Spleen (tissue), 11 donors: ENCODE measurements at regions not wholly inside any gene's neighbourhood (a gene's known extent, or its start where the extent isn't known, plus 50 kb on each side); places are given as distances from the start of the nearest gene placed in this dataset.
"Not testable (repeated sequence)": the region's sequence is repeated elsewhere in the genome, so short reads cannot be mapped to it uniquely, and the experiment has no call there.

Experiments
- DNase-seq: peaks from one replicate; pipeline ENCODE4 v3.0.0-alpha.2; 2020
- H3K27ac ChIP-seq, 8 donors: fragments of 200-600 bp; sonication (generic) in 7 of 8; 1 replicate in 4 of 8; 2 replicates in 4 of 8; pipeline versions ENCODE4 v1.5.0 to v1.8.0; 2016 to 2021; ENCODE audit warnings: inconsistent platforms in 4 of 8, mild to moderate bottlenecking in 4 of 8, moderate library complexity in 1 of 8
- H3K27me3 ChIP-seq, 7 donors: fragments of 200-600 bp; sonication (generic) in 6 of 7; replicated peaks in 1 of 7; 1 replicate in 4 of 7; 2 replicates in 3 of 7; pipeline versions ENCODE4 v1.5.0 to v1.8.0; 2016 to 2021; ENCODE audit warnings: inconsistent platforms in 3 of 7, mild to moderate bottlenecking in 1 of 7
- H3K36me3 ChIP-seq, 6 donors: fragments of 200-600 bp; sonication (generic) in 5 of 6; 1 replicate in 4 of 6; 2 replicates in 2 of 6; pipeline versions ENCODE4 v1.5.0 to v1.8.0; 2016 to 2021; ENCODE audit warnings: inconsistent platforms in 2 of 6
- H3K4me1 ChIP-seq, 6 donors: fragments of 200-600 bp; sonication (generic) in 5 of 6; 1 replicate in 3 of 6; 2 replicates in 3 of 6; pipeline versions ENCODE4 v1.5.0 to v1.8.0; 2016 to 2021; ENCODE audit warnings: inconsistent platforms in 3 of 6
- H3K4me3 ChIP-seq, 8 donors: fragments of 200-600 bp; sonication (generic) in 7 of 8; 1 replicate in 4 of 8; 2 replicates in 4 of 8; pipeline versions ENCODE4 v1.5.0 to v1.8.0; 2016 to 2021; ENCODE audit warnings: inconsistent platforms in 4 of 8, mild to moderate bottlenecking in 4 of 8, moderate library complexity in 2 of 8
- H3K9me3 ChIP-seq, 8 donors: fragments of 200-600 bp; sonication (generic) in 7 of 8; 1 replicate in 4 of 8; 2 replicates in 4 of 8; pipeline versions ENCODE4 v1.5.0 to v1.8.0; 2016 to 2021; ENCODE audit warnings: inconsistent platforms in 4 of 8
- POLR2A ChIP-seq, 3 donors: fragments of 450-650 bp; IDR thresholded peaks; one replicate each; pipeline ENCODE4 v1.5.1; 2017; ENCODE audit warnings: antibody characterized with exemption in 3 of 3, mild to moderate bottlenecking in 1 of 3
- POLR2AphosphoS5 ChIP-seq, 3 donors: sonication (generic); formaldehyde crosslinking; IDR thresholded peaks; one replicate each; pipeline ENCODE4 v1.5.1; 2017; ENCODE audit warnings: antibody characterized with exemption in 3 of 3
- WGBS, 5 donors: extraction: QIAGEN DNeasy Blood & Tissue Kit in 3 of 5; methylation state at CpG; one replicate each; pipeline versions ENCODE4 v1.1.5 to v1.1.7; 2013 to 2018; 5-methylcytosine and 5-hydroxymethylcytosine counted together
- intact Hi-C: fragments of 100-400 bp; cut with DNase I; formaldehyde crosslinking; loops from one replicate; pipeline ENCODE4 v1.15.0; 2023; ENCODE audit warnings: low total_unique reads
- TF ChIP-seq, protein P1 (sequence below), 11 experiments: fragments of 200-600 bp in 7 of 11; fragments of 450-650 bp in 4 of 11; sonication (generic) in 4 of 11; IDR thresholded peaks in 8 of 11; conservative IDR thresholded peaks in 3 of 11; 1 replicate in 7 of 11; 2 replicates in 4 of 11; pipeline versions ENCODE4 v1.4.0 to v1.8.0; 2016 to 2021; ENCODE audit warnings: antibody characterized with exemption in 11 of 11, inconsistent platforms in 4 of 11, mild to moderate bottlenecking in 1 of 11
- donor health status: healthy with polysubstance abuse.
- donor health status: DM: no; HTN: no; CAD: no; lungs with moderate emphysema.
- donor health status: DM: no; HTN: no; CAD: no.
- donor health status: Bipolar disorder and iron deficiency.
- donor health status: healthy.
- donor health status: DM: no; HTN: no; CAD: no.
- donor health status: DM: yes; HTN: yes; CAD: no.

DNA sequence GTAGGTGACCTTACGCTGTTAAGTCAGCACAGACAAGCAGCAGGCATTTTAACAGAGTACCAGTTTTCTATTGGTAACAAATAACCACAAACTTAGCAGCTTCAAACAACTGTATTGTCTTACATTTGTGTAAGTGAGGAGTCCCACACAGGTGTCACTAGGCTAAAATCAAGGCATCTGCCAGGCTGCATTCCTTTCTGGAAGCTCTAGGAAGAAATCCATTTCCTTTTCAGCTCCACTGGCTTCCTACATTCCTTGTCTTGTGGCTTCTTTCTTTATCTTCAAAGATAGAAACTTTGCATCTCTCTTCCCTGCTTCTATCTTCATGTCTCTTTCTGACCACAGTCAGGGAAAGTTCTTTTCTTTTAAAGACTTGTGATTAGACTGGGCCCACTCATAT is 139.9 kb downstream of the TMEM144 start:
- Histone ChIP-seq H3K27me3 (no peaks in the 10 kb centered on the region), H3K27ac (no peak overlapping the region), H3K4me1 (no peaks in the 10 kb centered on the region), H3K36me3 (no peaks in the 10 kb centered on the region), H3K4me3 (no peak overlapping the region), H3K9me3 (no peaks in the 10 kb centered on the region)
- intact Hi-C loops: no loop called here
- WGBS, 5 donors: 82 to 96% (median 86%) methylated on average over 1 of the region's 1 CpG
- DNase-seq: no peak
- TF ChIP-seq, protein P1, sequence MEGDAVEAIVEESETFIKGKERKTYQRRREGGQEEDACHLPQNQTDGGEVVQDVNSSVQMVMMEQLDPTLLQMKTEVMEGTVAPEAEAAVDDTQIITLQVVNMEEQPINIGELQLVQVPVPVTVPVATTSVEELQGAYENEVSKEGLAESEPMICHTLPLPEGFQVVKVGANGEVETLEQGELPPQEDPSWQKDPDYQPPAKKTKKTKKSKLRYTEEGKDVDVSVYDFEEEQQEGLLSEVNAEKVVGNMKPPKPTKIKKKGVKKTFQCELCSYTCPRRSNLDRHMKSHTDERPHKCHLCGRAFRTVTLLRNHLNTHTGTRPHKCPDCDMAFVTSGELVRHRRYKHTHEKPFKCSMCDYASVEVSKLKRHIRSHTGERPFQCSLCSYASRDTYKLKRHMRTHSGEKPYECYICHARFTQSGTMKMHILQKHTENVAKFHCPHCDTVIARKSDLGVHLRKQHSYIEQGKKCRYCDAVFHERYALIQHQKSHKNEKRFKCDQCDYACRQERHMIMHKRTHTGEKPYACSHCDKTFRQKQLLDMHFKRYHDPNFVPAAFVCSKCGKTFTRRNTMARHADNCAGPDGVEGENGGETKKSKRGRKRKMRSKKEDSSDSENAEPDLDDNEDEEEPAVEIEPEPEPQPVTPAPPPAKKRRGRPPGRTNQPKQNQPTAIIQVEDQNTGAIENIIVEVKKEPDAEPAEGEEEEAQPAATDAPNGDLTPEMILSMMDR (IDR thresholded peaks at IDR 0.05 in 8 of 11, conservative IDR thresholded peaks at IDR 0.05 in 3 of 11): no peak
- TF ChIP-seq POLR2A (IDR thresholded peaks at IDR 0.05): no peak
- no peak for TF ChIP-seq POLR2AphosphoS5 (IDR thresholded peaks at IDR 0.05)

DNA sequence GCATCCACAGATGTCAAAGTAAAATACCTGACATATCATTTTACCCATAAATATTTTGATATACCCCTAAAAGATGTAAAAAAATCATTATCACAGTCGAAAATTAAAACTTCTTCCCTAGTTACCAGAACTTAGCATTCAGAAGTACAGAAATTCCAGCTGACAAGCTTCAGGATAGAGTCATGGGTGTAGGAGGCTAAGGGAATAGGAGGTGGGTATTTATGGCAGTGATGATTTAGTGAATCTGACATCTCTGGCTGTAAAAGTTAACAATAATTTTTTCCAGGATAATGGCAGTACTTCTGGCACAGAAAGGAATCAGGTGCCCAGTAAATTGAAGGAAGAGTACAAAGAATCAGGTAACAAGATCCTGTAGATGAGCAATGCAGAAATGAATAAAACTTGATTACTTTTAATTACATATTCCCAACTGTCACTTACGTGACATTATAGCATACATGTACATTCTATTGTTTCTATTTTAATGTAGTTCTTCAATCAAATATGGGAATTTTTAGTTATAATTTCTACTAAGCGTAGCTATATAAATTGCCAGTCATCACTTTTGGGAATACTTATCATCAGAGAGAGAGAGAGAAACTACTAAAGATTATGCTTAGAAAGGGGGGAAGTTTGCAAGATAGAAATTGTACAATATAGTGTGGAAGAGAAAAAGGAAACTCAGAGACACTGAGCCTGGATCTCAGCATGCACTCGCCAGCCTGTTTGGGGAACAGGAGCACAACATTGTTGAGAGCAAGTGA is 143.4 kb downstream of the TMEM144 start:
- 76 to 88% (median 83%) methylated on average over 4 of the region's 4 CpGs for WGBS, 5 donors
- intact Hi-C loops: no loop called here
- TF ChIP-seq POLR2A (IDR thresholded peaks at IDR 0.05): no peak
- TF ChIP-seq, protein P1 (IDR thresholded peaks at IDR 0.05 in 8 of 11, conservative IDR thresholded peaks at IDR 0.05 in 3 of 11): no peak
- H3K27ac ChIP-seq: no peak overlapping the region
- no peak overlapping the region for H3K4me3 ChIP-seq
- H3K27me3 ChIP-seq: no peaks in the 10 kb centered on the region
- H3K4me1 ChIP-seq: no peaks in the 10 kb centered on the region
- H3K9me3 ChIP-seq: peaks cover 0 to 14% (median 5%) of the 10 kb centered on the region in 8 donors
- DNase-seq: no peak
- no peaks in the 10 kb centered on the region for H3K36me3 ChIP-seq

DNA sequence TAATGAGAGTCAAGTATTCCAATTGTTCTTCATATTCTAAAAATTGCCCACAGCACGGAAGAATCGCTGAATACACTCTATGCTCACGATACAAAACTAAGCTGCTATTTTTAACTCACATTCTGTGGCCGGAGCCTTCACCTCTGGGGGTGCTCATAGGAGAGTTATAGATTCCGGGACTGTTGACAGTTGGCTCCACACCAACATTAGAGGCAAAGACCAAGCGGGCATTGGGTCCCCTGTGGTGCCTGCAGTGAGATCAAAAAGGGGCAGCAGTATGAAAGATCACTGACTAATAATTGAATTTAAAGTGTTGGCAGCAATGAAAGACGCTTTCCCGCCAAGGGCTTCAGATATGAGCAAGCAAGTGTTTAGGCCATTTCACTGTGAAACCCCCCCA is 146.0 kb downstream of the TMEM144 start:
- Histone ChIP-seq H3K27ac (no peak overlapping the region), H3K4me1 (no peaks in the 10 kb centered on the region), H3K27me3 (no peaks in the 10 kb centered on the region), H3K4me3 (no peak overlapping the region), H3K9me3 (peaks cover 0 to 30% (median 14%) of the 10 kb centered on the region in 8 donors), H3K36me3 (no peaks in the 10 kb centered on the region)
- no peak for DNase-seq
- intact Hi-C loops: no loop called here
- TF ChIP-seq POLR2AphosphoS5 (IDR thresholded peaks at IDR 0.05) (no peak), POLR2A (IDR thresholded peaks at IDR 0.05) (no peak)
- TF ChIP-seq, protein P1 (IDR thresholded peaks at IDR 0.05 in 8 of 11, conservative IDR thresholded peaks at IDR 0.05 in 3 of 11): no peak
- WGBS, 5 donors: 58 to 78% (median 68%) methylated on average over 8 of the region's 8 CpGs

- H3K4me3 ChIP-seq, H3K4me1 ChIP-seq, DNase-seq, H3K27me3 ChIP-seq, intact Hi-C loops, H3K36me3 ChIP-seq, H3K27ac ChIP-seq: not testable (repeated sequence)
- WGBS, 5 donors: 89 to 96% (median 91%) methylated on average over 9 of the region's 9 CpGs
- peaks cover 0 to 36% (median 9%) of the 10 kb centered on the region in 8 donors for H3K9me3 ChIP-seq
Observed at GRCh38 chr4:158367932-158368441, 153.7 kb upstream of the RXFP1 start.
